HepG2 (cell line): ENCODE measurements at regions not wholly inside any gene's neighbourhood (a gene's known extent, or its start where the extent isn't known, plus 50 kb on each side); places are given as distances from the start of the nearest gene placed in this dataset.

Experiments
- BCL6 ChIP-seq: IDR thresholded peaks from 2 replicates; pipeline ENCODE4 v1.6.1; 2016; ENCODE audit warnings: missing genetic modification reagents, missing compliant biosample characterization
- FOXA1 ChIP-seq, 2 experiments: fragments of 450-650 bp in 1 of 2; sonication (generic) in 1 of 2; formaldehyde crosslinking in 1 of 2; IDR thresholded peaks; 2 replicates each; pipeline versions ENCODE4 v1.4.0 to v1.6.1; 2016 to 2020; ENCODE audit warnings: missing genetic modification reagents in 1 of 2
- GLI4 ChIP-seq: sonication (generic); formaldehyde crosslinking; IDR thresholded peaks from 2 replicates; pipeline ENCODE4 v1.5.1; 2020; ENCODE audit warnings: missing genetic modification reagents, mild to moderate bottlenecking, moderate library complexity, borderline replicate concordance
- HNF4A ChIP-seq: sonication (generic); formaldehyde crosslinking; IDR thresholded peaks from 2 replicates; pipeline ENCODE4 v1.4.0; 2020; ENCODE audit warnings: missing genetic modification reagents
- MIXL1 ChIP-seq: IDR thresholded peaks from 2 replicates; pipeline ENCODE4 v1.6.1; 2016
- SAP130 ChIP-seq: IDR thresholded peaks from 2 replicates; pipeline ENCODE4 v1.6.1; 2016; ENCODE audit warnings: low read depth
- SOX6 ChIP-seq, 2 experiments: fragments of 450-650 bp in 1 of 2; sonication (generic) in 1 of 2; formaldehyde crosslinking in 1 of 2; IDR thresholded peaks; 2 replicates each; pipeline versions ENCODE4 v1.4.0 to v1.6.1; 2017 to 2020; ENCODE audit warnings: antibody characterized with exemption in 1 of 2, mild to moderate bottlenecking in 1 of 2, missing genetic modification reagents in 1 of 2
- ZNF263 ChIP-seq: sonication (generic); formaldehyde crosslinking; IDR thresholded peaks from 2 replicates; pipeline ENCODE4 v1.4.0; 2020; ENCODE audit warnings: missing genetic modification reagents
- ZNF331 ChIP-seq: sonication (generic); formaldehyde crosslinking; IDR thresholded peaks from 2 replicates; pipeline ENCODE4 v1.4.0; 2020; ENCODE audit warnings: missing genetic modification reagents
- ZNF792 ChIP-seq: IDR thresholded peaks from 2 replicates; pipeline ENCODE4 v1.6.1; 2016
- TF ChIP-seq, protein P1 (sequence below): sonication (generic); formaldehyde crosslinking; IDR thresholded peaks from 2 replicates; pipeline ENCODE4 v1.5.1; 2020; ENCODE audit warnings: mild to moderate bottlenecking, missing genetic modification reagents, moderate library complexity
- TF ChIP-seq, protein P2 (sequence below): sonication (generic); formaldehyde crosslinking; IDR thresholded peaks from 2 replicates; pipeline ENCODE4 v1.4.0; 2020; ENCODE audit warnings: missing genetic modification reagents
- TF ChIP-seq, protein P3 (sequence below): sonication (generic); formaldehyde crosslinking; IDR thresholded peaks from 2 replicates; pipeline ENCODE4 v1.8.1; 2023; ENCODE audit warnings: missing genetic modification reagents, mild to moderate bottlenecking, borderline replicate concordance
- TF ChIP-seq, protein P4 (sequence below): IDR thresholded peaks from 2 replicates; pipeline ENCODE4 v1.6.1; 2016; ENCODE audit warnings: low read depth
- TF ChIP-seq, protein P5 (sequence below): sonication (generic); formaldehyde crosslinking; IDR thresholded peaks from 2 replicates; pipeline ENCODE4 v1.5.0; 2020; ENCODE audit warnings: mild to moderate bottlenecking, missing genetic modification reagents, borderline replicate concordance
- TF ChIP-seq, protein P6 (sequence below): sonication (generic); formaldehyde crosslinking; IDR thresholded peaks from 2 replicates; pipeline ENCODE4 v1.4.0; 2020; ENCODE audit warnings: missing genetic modification reagents, borderline replicate concordance

DNA sequence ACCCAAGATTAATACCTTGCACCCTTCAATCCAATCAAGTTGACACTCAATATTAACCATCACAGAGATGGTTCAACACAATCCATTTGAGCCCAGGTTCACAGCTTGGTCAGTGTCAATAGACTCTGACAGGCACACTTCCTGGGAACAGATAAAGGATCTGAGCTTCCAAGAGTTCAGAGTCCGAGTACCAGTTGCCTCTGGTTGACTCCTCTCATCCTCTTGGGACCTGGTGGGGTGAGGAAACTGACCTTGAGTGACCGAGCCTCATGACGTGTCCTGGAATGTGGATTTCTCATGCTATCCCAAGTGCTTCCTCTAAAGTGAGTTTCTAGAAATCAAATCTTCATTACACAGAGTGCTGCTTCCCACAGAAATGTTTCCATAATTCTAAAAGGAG, 162.0 kb downstream of the CYP26A1 start (continued):
- TF ChIP-seq SOX6 (IDR thresholded peaks at IDR 0.05) (no peak), SOX6 (CRISPR knock-in tag; IDR thresholded peaks at IDR 0.05) (peak; percentile 80), ZNF331 (peak; percentile 73; the same call in 1 of the 2 replicates), SAP130 (peak; percentile 73), MIXL1 (CRISPR knock-in tag) (peak; percentile 47; the same call in 1 of the 2 replicates), FOXA1 (IDR thresholded peaks at IDR 0.05) (no peak), FOXA1 (CRISPR knock-in tag; IDR thresholded peaks at IDR 0.05) (peak; percentile 82), GLI4 (no peak), ZNF792 (CRISPR knock-in tag) (peak; percentile 60; the same call in 1 of the 2 replicates), ZNF263 (CRISPR knock-in tag) (no peak), BCL6 (CRISPR knock-in tag) (peak; percentile 82), HNF4A (CRISPR knock-in tag) (peak; percentile 93)
- TF ChIP-seq, protein P1, sequence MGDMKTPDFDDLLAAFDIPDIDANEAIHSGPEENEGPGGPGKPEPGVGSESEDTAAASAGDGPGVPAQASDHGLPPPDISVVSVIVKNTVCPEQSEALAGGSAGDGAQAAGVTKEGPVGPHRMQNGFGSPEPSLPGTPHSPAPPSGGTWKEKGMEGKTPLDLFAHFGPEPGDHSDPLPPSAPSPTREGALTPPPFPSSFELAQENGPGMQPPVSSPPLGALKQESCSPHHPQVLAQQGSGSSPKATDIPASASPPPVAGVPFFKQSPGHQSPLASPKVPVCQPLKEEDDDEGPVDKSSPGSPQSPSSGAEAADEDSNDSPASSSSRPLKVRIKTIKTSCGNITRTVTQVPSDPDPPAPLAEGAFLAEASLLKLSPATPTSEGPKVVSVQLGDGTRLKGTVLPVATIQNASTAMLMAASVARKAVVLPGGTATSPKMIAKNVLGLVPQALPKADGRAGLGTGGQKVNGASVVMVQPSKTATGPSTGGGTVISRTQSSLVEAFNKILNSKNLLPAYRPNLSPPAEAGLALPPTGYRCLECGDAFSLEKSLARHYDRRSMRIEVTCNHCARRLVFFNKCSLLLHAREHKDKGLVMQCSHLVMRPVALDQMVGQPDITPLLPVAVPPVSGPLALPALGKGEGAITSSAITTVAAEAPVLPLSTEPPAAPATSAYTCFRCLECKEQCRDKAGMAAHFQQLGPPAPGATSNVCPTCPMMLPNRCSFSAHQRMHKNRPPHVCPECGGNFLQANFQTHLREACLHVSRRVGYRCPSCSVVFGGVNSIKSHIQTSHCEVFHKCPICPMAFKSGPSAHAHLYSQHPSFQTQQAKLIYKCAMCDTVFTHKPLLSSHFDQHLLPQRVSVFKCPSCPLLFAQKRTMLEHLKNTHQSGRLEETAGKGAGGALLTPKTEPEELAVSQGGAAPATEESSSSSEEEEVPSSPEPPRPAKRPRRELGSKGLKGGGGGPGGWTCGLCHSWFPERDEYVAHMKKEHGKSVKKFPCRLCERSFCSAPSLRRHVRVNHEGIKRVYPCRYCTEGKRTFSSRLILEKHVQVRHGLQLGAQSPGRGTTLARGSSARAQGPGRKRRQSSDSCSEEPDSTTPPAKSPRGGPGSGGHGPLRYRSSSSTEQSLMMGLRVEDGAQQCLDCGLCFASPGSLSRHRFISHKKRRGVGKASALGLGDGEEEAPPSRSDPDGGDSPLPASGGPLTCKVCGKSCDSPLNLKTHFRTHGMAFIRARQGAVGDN (CRISPR knock-in tag), result no peak
- TF ChIP-seq, protein P2, sequence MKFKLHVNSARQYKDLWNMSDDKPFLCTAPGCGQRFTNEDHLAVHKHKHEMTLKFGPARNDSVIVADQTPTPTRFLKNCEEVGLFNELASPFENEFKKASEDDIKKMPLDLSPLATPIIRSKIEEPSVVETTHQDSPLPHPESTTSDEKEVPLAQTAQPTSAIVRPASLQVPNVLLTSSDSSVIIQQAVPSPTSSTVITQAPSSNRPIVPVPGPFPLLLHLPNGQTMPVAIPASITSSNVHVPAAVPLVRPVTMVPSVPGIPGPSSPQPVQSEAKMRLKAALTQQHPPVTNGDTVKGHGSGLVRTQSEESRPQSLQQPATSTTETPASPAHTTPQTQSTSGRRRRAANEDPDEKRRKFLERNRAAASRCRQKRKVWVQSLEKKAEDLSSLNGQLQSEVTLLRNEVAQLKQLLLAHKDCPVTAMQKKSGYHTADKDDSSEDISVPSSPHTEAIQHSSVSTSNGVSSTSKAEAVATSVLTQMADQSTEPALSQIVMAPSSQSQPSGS, result peak; percentile 64; the same call in 1 of the 2 replicates
- TF ChIP-seq, protein P3, sequence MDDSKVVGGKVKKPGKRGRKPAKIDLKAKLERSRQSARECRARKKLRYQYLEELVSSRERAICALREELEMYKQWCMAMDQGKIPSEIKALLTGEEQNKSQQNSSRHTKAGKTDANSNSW, result no peak
- TF ChIP-seq, protein P4, sequence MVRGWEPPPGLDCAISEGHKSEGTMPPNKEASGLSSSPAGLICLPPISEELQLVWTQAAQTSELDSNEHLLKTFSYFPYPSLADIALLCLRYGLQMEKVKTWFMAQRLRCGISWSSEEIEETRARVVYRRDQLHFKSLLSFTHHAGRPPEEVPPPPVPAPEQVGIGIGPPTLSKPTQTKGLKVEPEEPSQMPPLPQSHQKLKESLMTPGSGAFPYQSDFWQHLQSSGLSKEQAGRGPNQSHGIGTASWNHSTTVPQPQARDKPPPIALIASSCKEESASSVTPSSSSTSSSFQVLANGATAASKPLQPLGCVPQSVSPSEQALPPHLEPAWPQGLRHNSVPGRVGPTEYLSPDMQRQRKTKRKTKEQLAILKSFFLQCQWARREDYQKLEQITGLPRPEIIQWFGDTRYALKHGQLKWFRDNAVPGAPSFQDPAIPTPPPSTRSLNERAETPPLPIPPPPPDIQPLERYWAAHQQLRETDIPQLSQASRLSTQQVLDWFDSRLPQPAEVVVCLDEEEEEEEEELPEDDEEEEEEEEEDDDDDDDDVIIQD (CRISPR knock-in tag), result peak; percentile 72; the same call in 1 of the 2 replicates
- TF ChIP-seq, protein P5, sequence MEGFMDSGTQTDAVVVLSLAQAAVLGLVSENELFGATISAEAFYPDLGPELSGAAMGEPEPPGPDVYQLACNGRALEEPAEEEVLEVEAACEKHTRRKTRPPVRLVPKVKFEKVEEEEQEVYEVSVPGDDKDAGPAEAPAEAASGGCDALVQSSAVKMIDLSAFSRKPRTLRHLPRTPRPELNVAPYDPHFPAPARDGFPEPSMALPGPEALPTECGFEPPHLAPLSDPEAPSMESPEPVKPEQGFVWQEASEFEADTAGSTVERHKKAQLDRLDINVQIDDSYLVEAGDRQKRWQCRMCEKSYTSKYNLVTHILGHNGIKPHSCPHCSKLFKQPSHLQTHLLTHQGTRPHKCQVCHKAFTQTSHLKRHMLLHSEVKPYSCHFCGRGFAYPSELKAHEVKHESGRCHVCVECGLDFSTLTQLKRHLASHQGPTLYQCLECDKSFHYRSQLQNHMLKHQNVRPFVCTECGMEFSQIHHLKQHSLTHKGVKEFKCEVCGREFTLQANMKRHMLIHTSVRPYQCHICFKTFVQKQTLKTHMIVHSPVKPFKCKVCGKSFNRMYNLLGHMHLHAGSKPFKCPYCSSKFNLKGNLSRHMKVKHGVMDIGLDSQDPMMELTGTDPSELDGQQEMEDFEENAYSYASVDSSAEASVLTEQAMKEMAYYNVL, result peak; percentile 51; the same call in 1 of the 2 replicates
- TF ChIP-seq, protein P6, sequence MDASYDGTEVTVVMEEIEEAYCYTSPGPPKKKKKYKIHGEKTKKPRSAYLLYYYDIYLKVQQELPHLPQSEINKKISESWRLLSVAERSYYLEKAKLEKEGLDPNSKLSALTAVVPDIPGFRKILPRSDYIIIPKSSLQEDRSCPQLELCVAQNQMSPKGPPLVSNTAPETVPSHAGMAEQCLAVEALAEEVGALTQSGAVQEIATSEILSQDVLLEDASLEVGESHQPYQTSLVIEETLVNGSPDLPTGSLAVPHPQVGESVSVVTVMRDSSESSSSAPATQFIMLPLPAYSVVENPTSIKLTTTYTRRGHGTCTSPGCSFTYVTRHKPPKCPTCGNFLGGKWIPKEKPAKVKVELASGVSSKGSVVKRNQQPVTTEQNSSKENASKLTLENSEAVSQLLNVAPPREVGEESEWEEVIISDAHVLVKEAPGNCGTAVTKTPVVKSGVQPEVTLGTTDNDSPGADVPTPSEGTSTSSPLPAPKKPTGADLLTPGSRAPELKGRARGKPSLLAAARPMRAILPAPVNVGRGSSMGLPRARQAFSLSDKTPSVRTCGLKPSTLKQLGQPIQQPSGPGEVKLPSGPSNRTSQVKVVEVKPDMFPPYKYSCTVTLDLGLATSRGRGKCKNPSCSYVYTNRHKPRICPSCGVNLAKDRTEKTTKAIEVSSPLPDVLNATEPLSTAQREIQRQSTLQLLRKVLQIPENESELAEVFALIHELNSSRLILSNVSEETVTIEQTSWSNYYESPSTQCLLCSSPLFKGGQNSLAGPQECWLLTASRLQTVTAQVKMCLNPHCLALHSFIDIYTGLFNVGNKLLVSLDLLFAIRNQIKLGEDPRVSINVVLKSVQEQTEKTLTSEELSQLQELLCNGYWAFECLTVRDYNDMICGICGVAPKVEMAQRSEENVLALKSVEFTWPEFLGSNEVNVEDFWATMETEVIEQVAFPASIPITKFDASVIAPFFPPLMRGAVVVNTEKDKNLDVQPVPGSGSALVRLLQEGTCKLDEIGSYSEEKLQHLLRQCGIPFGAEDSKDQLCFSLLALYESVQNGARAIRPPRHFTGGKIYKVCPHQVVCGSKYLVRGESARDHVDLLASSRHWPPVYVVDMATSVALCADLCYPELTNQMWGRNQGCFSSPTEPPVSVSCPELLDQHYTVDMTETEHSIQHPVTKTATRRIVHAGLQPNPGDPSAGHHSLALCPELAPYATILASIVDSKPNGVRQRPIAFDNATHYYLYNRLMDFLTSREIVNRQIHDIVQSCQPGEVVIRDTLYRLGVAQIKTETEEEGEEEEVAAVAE (CRISPR knock-in tag), result 0 out of 2 replicates have a peak, but pooled peaks have one; percentile 55
